ENCODE measurements at regions not wholly inside any gene's neighbourhood (a gene's known extent, or its start where the extent isn't known, plus 50 kb on each side); places are given as distances from the start of the nearest gene placed in this dataset.
"Not testable (repeated sequence)": the region's sequence is repeated elsewhere in the genome, so short reads cannot be mapped to it uniquely, and the experiment has no call there.

DNA sequence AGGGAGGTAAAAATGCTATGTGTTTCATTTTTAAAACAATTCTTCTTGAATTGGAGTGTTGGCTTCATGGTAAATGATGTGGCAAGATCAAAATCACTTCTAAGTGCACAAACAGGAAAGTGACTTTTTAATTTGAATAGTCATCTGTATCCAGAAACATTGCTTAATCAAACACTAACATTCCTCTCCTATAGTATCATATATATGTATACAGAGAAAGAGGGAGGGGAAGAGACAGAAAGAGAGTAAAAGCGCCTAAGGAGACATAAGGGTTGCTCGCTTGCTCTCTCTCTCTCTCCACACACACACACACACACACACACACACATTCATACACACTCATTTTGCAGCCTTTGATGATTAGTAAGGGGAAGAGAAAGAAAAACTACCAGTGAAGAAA is 95.4 kb upstream of the PRDM9 start:
- H3K18ac ChIP-seq (ENCODE audit: low read length) = no peak overlapping the region
- no CpG with 5 or more reads among the region's 2 CpGs for WGBS, 2 donors (ENCODE audit: extremely low coverage in 2 of 2, insufficient read length in 2 of 2, insufficient replicate concordance in 1 of 2)
- no peak overlapping the region for H2AK5ac ChIP-seq (ENCODE audit: low read depth, low read length)
- no peak overlapping the region for H3K23ac ChIP-seq (ENCODE audit: low read depth, low read length, poor library complexity)
- H2BK12ac ChIP-seq (ENCODE audit: low read length) = no peak overlapping the region
- no peak overlapping the region for H2BK120ac ChIP-seq (ENCODE audit: low read depth, low read length)
- H2BK5ac ChIP-seq (ENCODE audit: low read length) = no peak overlapping the region
- H2AFZ ChIP-seq (ENCODE audit: low read length) = no peak overlapping the region
- no peaks in the 10 kb centered on the region for H3K79me1 ChIP-seq (ENCODE audit: low read depth, low read length)
- H3K4me1 ChIP-seq (ENCODE audit: control insufficient read depth in 2 of 2, insufficient read depth in 1 of 2, low read depth in 1 of 2, low read length in 2 of 2) = no peaks in the 10 kb centered on the region
- H3K27ac ChIP-seq (replicated peaks; ENCODE audit: low read length) = no peak overlapping the region
- no peak overlapping the region for H3K9ac ChIP-seq (ENCODE audit: low read depth, low read length, poor library complexity)
- H3K4me3 ChIP-seq (ENCODE audit: low read length in 2 of 2) = no peak overlapping the region
- no peaks in the 10 kb centered on the region for H3K27me3 ChIP-seq (ENCODE audit: control insufficient read depth in 3 of 3, insufficient read depth in 3 of 3, low read depth in 1 of 3, low read length in 3 of 3)
- no peaks in the 10 kb centered on the region for H3K36me3 ChIP-seq (replicated peaks in 1 of 2; ENCODE audit: control insufficient read depth in 2 of 2, insufficient read depth in 2 of 2, low read length in 2 of 2)
- H4K91ac ChIP-seq (ENCODE audit: low read depth, low read length, poor library complexity) = no peak overlapping the region
- H2BK15ac ChIP-seq (ENCODE audit: low read length) = no peak overlapping the region
- H3K9me3 ChIP-seq (replicated peaks in 1 of 2; ENCODE audit: control insufficient read depth in 2 of 2, insufficient read depth in 1 of 2, low read depth in 1 of 2, low read length in 2 of 2) = no peaks in the 10 kb centered on the region
- no peak overlapping the region for H3K4me2 ChIP-seq (ENCODE audit: insufficient read depth, low read length, poor library complexity, severe bottlenecking)
- no peak overlapping the region for H4K8ac ChIP-seq (ENCODE audit: low read depth, low read length)
- DNase-seq (ENCODE audit: low spot score) = no peak
- H3K4ac ChIP-seq (ENCODE audit: low read length) = no peak overlapping the region
- H3K14ac ChIP-seq (ENCODE audit: low read length) = no peak overlapping the region

DNA sequence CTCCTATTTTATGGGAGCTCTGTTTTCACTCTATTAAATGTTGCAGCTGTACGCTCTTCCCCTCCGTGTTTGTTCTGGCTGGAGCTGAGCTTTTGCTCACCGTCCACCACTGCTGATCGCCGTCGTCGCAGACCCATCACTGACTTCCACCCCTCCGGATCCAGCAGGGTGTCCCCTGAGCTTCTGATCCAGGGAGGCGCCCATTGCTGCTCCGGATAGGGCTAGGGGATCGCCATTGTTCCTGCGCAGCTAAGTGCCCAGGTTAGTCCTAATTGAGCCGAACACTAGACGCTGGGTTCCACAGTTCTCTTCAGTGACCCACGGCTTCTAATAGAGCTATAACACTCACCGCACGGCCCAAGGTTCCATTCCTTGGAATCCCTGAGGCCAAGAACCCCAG is 96.2 kb upstream of the PRDM9 start:
- peak overlapping the region; percentile 31 for H3K18ac ChIP-seq (ENCODE audit: low read length)
- H3K4me2 ChIP-seq (ENCODE audit: insufficient read depth, low read length, poor library complexity, severe bottlenecking) = no peak overlapping the region
- no peak overlapping the region for H2BK12ac ChIP-seq (ENCODE audit: low read length)
- no peak overlapping the region for H2BK15ac ChIP-seq (ENCODE audit: low read length)
- H3K9ac ChIP-seq (ENCODE audit: low read depth, low read length, poor library complexity) = no peak overlapping the region
- WGBS, 2 donors (ENCODE audit: extremely low coverage in 2 of 2, insufficient read length in 2 of 2, insufficient replicate concordance in 1 of 2) = no CpG with 5 or more reads among the region's 17 CpGs
- no peaks in the 10 kb centered on the region for H3K27me3 ChIP-seq (ENCODE audit: control insufficient read depth in 3 of 3, insufficient read depth in 3 of 3, low read depth in 1 of 3, low read length in 3 of 3)
- no peak overlapping the region for H2AK5ac ChIP-seq (ENCODE audit: low read depth, low read length)
- no peak overlapping the region for H2BK5ac ChIP-seq (ENCODE audit: low read length)
- no peak overlapping the region for H3K27ac ChIP-seq (replicated peaks; ENCODE audit: low read length)
- H3K79me1 ChIP-seq (ENCODE audit: low read depth, low read length) = no peaks in the 10 kb centered on the region
- no peaks in the 10 kb centered on the region for H3K9me3 ChIP-seq (replicated peaks in 1 of 2; ENCODE audit: control insufficient read depth in 2 of 2, insufficient read depth in 1 of 2, low read depth in 1 of 2, low read length in 2 of 2)
- H4K8ac ChIP-seq (ENCODE audit: low read depth, low read length) = no peak overlapping the region
- H3K36me3 ChIP-seq (replicated peaks in 1 of 2; ENCODE audit: control insufficient read depth in 2 of 2, insufficient read depth in 2 of 2, low read length in 2 of 2) = no peaks in the 10 kb centered on the region
- no peak overlapping the region for H3K23ac ChIP-seq (ENCODE audit: low read depth, low read length, poor library complexity)
- H3K4ac ChIP-seq (ENCODE audit: low read length) = no peak overlapping the region
- H2AFZ ChIP-seq (ENCODE audit: low read length) = peak overlapping the region; percentile 22
- H2BK120ac ChIP-seq (ENCODE audit: low read depth, low read length) = no peak overlapping the region
- no peak overlapping the region for H4K91ac ChIP-seq (ENCODE audit: low read depth, low read length, poor library complexity)
- no peaks in the 10 kb centered on the region for H3K4me1 ChIP-seq (ENCODE audit: control insufficient read depth in 2 of 2, insufficient read depth in 1 of 2, low read depth in 1 of 2, low read length in 2 of 2)
- no peak for DNase-seq (ENCODE audit: low spot score)
- H3K4me3 ChIP-seq (ENCODE audit: low read length in 2 of 2) = no peak overlapping the region
- no peak overlapping the region for H3K14ac ChIP-seq (ENCODE audit: low read length)

DNA sequence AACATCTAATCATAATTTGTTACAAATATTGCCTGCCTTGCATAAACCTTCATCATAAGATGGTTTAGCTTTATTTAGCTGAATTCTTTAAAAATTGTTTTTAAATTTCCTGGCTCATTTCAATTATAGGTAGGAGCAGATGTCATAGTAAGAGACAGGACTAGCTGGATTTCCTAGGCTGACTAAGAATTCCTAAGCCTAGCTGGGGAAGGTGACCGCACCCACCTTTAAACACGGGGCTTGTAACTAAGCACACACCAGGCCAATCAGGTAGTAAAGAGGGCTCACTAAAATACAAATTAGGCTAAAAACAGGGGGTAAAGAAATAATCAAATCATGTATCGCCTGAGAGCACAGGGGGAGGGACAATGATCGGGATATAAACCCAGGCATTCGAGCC is 96.6 kb upstream of the PRDM9 start:
- H3K27me3 ChIP-seq (ENCODE audit: control insufficient read depth in 3 of 3, insufficient read depth in 3 of 3, low read depth in 1 of 3, low read length in 3 of 3); H3K27ac ChIP-seq (replicated peaks; ENCODE audit: low read length); H3K9me3 ChIP-seq (replicated peaks in 1 of 2; ENCODE audit: control insufficient read depth in 2 of 2, insufficient read depth in 1 of 2, low read depth in 1 of 2, low read length in 2 of 2); H3K4ac ChIP-seq (ENCODE audit: low read length); H2BK5ac ChIP-seq (ENCODE audit: low read length); H4K8ac ChIP-seq (ENCODE audit: low read depth, low read length); H3K79me1 ChIP-seq (ENCODE audit: low read depth, low read length); H2BK15ac ChIP-seq (ENCODE audit: low read length); H3K36me3 ChIP-seq (replicated peaks in 1 of 2; ENCODE audit: control insufficient read depth in 2 of 2, insufficient read depth in 2 of 2, low read length in 2 of 2); H2AFZ ChIP-seq (ENCODE audit: low read length); H2BK120ac ChIP-seq (ENCODE audit: low read depth, low read length); H4K91ac ChIP-seq (ENCODE audit: low read depth, low read length, poor library complexity); H3K18ac ChIP-seq (ENCODE audit: low read length); H3K14ac ChIP-seq (ENCODE audit: low read length); DNase-seq (ENCODE audit: low spot score); H3K4me3 ChIP-seq (ENCODE audit: low read length in 2 of 2); H3K4me2 ChIP-seq (ENCODE audit: insufficient read depth, low read length, poor library complexity, severe bottlenecking); H2BK12ac ChIP-seq (ENCODE audit: low read length); H2AK5ac ChIP-seq (ENCODE audit: low read depth, low read length); H3K23ac ChIP-seq (ENCODE audit: low read depth, low read length, poor library complexity); H3K9ac ChIP-seq (ENCODE audit: low read depth, low read length, poor library complexity); H3K4me1 ChIP-seq (ENCODE audit: control insufficient read depth in 2 of 2, insufficient read depth in 1 of 2, low read depth in 1 of 2, low read length in 2 of 2): not testable (repeated sequence)
- WGBS, 2 donors (ENCODE audit: extremely low coverage in 2 of 2, insufficient read length in 2 of 2, insufficient replicate concordance in 1 of 2) = no CpG with 5 or more reads among the region's 5 CpGs

DNA sequence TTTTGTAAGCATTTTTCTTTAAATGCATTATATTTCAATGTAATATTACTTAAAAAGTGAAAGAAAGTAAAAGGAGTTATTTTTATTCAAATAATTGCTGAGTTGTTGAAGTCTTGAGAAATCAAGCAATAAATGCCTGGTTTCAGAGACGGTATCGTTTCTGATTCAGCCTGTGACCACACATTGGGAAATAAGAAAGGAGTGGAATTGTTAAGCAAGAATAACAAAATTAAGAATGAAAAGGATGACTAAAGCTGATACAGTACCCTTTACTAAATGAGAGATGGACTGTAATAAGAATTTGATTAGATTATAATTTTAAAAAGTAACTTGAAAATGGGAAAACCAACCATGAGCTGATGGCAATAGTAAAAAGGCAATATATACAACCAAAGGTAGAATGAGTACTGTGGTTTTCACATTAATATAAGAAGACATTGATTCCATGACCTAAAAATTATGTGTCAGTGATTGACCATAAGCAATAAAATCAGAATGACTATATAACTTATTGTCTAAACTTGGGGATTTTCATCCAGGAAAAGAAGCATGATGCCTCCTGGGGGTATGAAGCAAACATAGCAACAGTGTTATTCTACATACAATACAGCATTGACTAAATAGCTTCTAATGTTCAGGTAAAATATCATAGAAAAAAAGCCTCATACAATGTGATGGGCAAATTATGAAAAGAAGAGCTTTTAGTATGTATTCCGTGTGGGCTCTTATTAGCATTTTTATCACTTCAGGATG is 101.9 kb upstream of the PRDM9 start:
- Histone ChIP-seq H3K27me3 (ENCODE audit: control insufficient read depth in 3 of 3, insufficient read depth in 3 of 3, low read depth in 1 of 3, low read length in 3 of 3) (no peaks in the 10 kb centered on the region), H3K4me2 (ENCODE audit: insufficient read depth, low read length, poor library complexity, severe bottlenecking) (no peak overlapping the region), H3K4me3 (ENCODE audit: low read length in 2 of 2) (no peak overlapping the region)

More for the DNA sequence above, 101.9 kb upstream of the PRDM9 start:
- Histone ChIP-seq H2BK5ac (ENCODE audit: low read length) (no peak overlapping the region), H2BK12ac (ENCODE audit: low read length) (no peak overlapping the region), H3K23ac (ENCODE audit: low read depth, low read length, poor library complexity) (no peak overlapping the region), H2AFZ (ENCODE audit: low read length) (no peak overlapping the region), H3K18ac (ENCODE audit: low read length) (no peak overlapping the region), H3K27ac (replicated peaks; ENCODE audit: low read length) (no peak overlapping the region), H2AK5ac (ENCODE audit: low read depth, low read length) (no peak overlapping the region), H2BK15ac (ENCODE audit: low read length) (no peak overlapping the region), H3K4me1 (ENCODE audit: control insufficient read depth in 2 of 2, insufficient read depth in 1 of 2, low read depth in 1 of 2, low read length in 2 of 2) (no peaks in the 10 kb centered on the region), H4K91ac (ENCODE audit: low read depth, low read length, poor library complexity) (no peak overlapping the region), H2BK120ac (ENCODE audit: low read depth, low read length) (no peak overlapping the region), H3K9ac (ENCODE audit: low read depth, low read length, poor library complexity) (no peak overlapping the region), H3K36me3 (replicated peaks in 1 of 2; ENCODE audit: control insufficient read depth in 2 of 2, insufficient read depth in 2 of 2, low read length in 2 of 2) (no peaks in the 10 kb centered on the region), H4K8ac (ENCODE audit: low read depth, low read length) (no peak overlapping the region), H3K14ac (ENCODE audit: low read length) (no peak overlapping the region), H3K4ac (ENCODE audit: low read length) (no peak overlapping the region), H3K79me1 (ENCODE audit: low read depth, low read length) (no peaks in the 10 kb centered on the region), H3K9me3 (replicated peaks in 1 of 2; ENCODE audit: control insufficient read depth in 2 of 2, insufficient read depth in 1 of 2, low read depth in 1 of 2, low read length in 2 of 2) (peaks cover 0 to 3% of the 10 kb centered on the region in 2 donors)
- no CpG with 5 or more reads among the region's 3 CpGs for WGBS, 2 donors (ENCODE audit: extremely low coverage in 2 of 2, insufficient read length in 2 of 2, insufficient replicate concordance in 1 of 2)
- DNase-seq (ENCODE audit: low spot score) = no peak
